ENCODE measurements at regions not wholly inside any gene's neighbourhood (a gene's known extent, or its start where the extent isn't known, plus 50 kb on each side); places are given as distances from the start of the nearest gene placed in this dataset.

DNA sequence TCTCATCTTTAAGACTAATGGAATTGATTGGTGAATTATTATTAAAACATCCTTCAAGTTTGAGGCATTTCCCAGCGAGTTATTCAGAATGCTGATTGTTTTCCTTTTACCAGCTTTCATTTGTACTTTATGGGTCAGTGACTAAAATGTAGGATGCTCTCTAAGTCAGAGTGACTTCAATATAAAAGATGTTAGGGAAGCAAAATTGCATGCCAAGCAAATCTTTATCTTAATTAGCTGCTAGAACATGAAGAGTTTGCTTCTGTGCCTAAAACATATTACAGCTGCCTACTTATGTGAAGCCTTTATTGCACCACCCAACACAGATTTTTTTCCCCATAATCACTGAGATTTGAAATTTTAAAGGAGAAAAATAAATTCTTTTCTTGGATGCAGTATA is 79.8 kb upstream of the CYYR1 start:
- DNase-seq = no peak
- Histone ChIP-seq H3K9me3 (no peaks in the 10 kb centered on the region), H3K4me3 (replicated peaks in 1 of 3) (no peak overlapping the region), H3K4me1 (no peaks in the 10 kb centered on the region), H3K27me3 (no peaks in the 10 kb centered on the region), H3K27ac (no peak overlapping the region), H3K36me3 (no peaks in the 10 kb centered on the region)
- intact Hi-C loops (cut with DNase I) = no loop called here
- TF ChIP-seq CTCF (IDR thresholded peaks at IDR 0.05) (no peak), POLR2A (IDR thresholded peaks at IDR 0.05) (no peak)
- 45 to 52% methylated on average over 1 of the region's 1 CpG for WGBS, 2 donors

GRCh38 chr21:26641062-26641461 is 68.0 kb upstream of the CYYR1 start:
- no peaks in the 10 kb centered on the region for H3K9me3 ChIP-seq
- H3K4me3 ChIP-seq (replicated peaks in 1 of 3) = no peak overlapping the region
- WGBS, 2 donors = 37 to 67% methylated on average over 1 of the region's 1 CpG
- no peaks in the 10 kb centered on the region for H3K36me3 ChIP-seq
- no peaks in the 10 kb centered on the region for H3K27me3 ChIP-seq
- no peak for TF ChIP-seq CTCF (IDR thresholded peaks at IDR 0.05)
- TF ChIP-seq POLR2A (IDR thresholded peaks at IDR 0.05) = no peak
- no peak overlapping the region for H3K27ac ChIP-seq
- intact Hi-C loops (cut with DNase I) = no loop called here
- DNase-seq = no peak
- no peaks in the 10 kb centered on the region for H3K4me1 ChIP-seq

DNA sequence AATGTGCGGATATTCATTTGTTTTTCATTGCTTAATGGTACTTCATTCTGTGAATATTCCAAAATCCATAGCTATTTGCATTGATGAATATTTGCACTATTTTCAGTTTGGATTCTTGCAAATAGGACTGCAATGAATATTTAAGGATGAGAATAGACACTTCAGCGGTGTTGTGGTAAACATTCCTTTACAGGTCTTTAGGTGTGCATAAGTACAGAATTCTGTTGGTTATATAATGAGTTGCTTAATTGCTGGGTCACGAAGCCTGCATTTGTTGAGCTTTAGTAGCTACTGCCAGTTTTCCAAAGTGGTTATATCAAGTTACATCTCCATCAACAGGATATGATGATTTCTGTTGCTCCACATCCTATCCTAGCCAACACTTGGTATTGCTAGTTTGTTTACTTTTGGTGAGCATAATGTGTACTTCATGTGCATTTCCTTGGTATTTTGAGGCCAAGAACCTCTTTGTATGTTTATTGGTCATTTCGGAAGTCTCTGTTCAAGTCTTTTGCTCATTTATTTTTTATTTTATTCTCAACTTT is 64.2 kb upstream of the CYYR1 start:
- H3K27ac ChIP-seq = no peak overlapping the region
- no peak overlapping the region for H3K4me3 ChIP-seq (replicated peaks in 1 of 3)
- no peak for DNase-seq
- H3K36me3 ChIP-seq = no peaks in the 10 kb centered on the region
- no peaks in the 10 kb centered on the region for H3K4me1 ChIP-seq
- WGBS, 2 donors = 71 to 76% methylated on average over 4 of the region's 4 CpGs
- intact Hi-C loops (cut with DNase I) = no loop called here
- H3K9me3 ChIP-seq = no peaks in the 10 kb centered on the region
- no peak for TF ChIP-seq POLR2A (IDR thresholded peaks at IDR 0.05)
- TF ChIP-seq CTCF (IDR thresholded peaks at IDR 0.05) = no peak
- H3K27me3 ChIP-seq = no peaks in the 10 kb centered on the region

GRCh38 chr21:26635681-26636080 is 62.6 kb upstream of the CYYR1 start:
- no peaks in the 10 kb centered on the region for H3K27me3 ChIP-seq
- no peaks in the 10 kb centered on the region for H3K36me3 ChIP-seq
- no peak for DNase-seq
- no peak overlapping the region for H3K4me3 ChIP-seq (replicated peaks in 1 of 3)
- TF ChIP-seq POLR2A (IDR thresholded peaks at IDR 0.05) (no peak), CTCF (IDR thresholded peaks at IDR 0.05) (no peak)
- no peaks in the 10 kb centered on the region for H3K4me1 ChIP-seq
- intact Hi-C loops (cut with DNase I) = no loop called here
- H3K27ac ChIP-seq = no peak overlapping the region
- 58 to 82% methylated on average over 3 of the region's 3 CpGs for WGBS, 2 donors
- H3K9me3 ChIP-seq = no peaks in the 10 kb centered on the region

DNA sequence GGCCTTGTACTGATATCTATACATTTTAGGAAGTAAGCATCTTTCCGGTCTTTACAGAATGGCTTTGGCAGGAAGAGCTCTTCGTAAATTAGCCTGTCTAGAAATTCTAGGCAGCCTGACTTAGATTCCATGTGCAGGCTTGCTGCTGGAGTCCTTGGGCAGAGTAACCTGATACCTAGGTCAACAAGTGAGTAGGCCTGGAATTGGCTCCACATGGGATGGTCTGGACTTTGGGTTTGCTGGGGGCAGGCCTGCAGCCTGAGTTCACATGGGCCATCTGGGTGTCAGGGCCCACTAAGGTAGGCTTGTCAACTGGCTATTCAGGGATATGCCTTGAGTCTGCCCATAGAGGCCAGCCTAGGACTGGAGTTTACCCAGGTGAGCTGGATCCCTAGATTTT is 59.6 kb upstream of the CYYR1 start:
- no peak overlapping the region for H3K4me3 ChIP-seq (replicated peaks in 1 of 3)
- H3K27me3 ChIP-seq = no peaks in the 10 kb centered on the region
- TF ChIP-seq POLR2A (IDR thresholded peaks at IDR 0.05) = no peak
- no peak for TF ChIP-seq CTCF (IDR thresholded peaks at IDR 0.05)
- no peaks in the 10 kb centered on the region for H3K9me3 ChIP-seq
- WGBS, 2 donors = 71 to 72% methylated on average over 2 of the region's 2 CpGs
- no peak overlapping the region for H3K27ac ChIP-seq
- intact Hi-C loops (cut with DNase I) = no loop called here
- no peaks in the 10 kb centered on the region for H3K36me3 ChIP-seq
- no peak for DNase-seq
- H3K4me1 ChIP-seq = no peaks in the 10 kb centered on the region

All from thyroid gland (tissue), 4 donors.